Trophoblast cell (in vitro differentiated cells and primary cell): ENCODE measurements at regions not wholly inside any gene's neighbourhood (a gene's known extent, or its start where the extent isn't known, plus 50 kb on each side); places are given as distances from the start of the nearest gene placed in this dataset.

Experiments used
- DNase-seq, 2 donors: peaks; one replicate each; pipeline ENCODE4 v3.0.0-alpha.2; 2016
- H2AFZ ChIP-seq: 2 replicates; pipeline ENCODE4 v1.6.1; 2013; ENCODE audit warnings: low read length, moderate library complexity, mild to moderate bottlenecking; ENCODE audit not compliant: insufficient read depth, poor library complexity
- H2AK5ac ChIP-seq: 2 replicates; pipeline ENCODE4 v1.6.1; 2013; ENCODE audit warnings: mild to moderate bottlenecking, low read length
- H2BK120ac ChIP-seq: 2 replicates; pipeline ENCODE4 v1.6.1; 2013; ENCODE audit warnings: low read length, mild to moderate bottlenecking, moderate library complexity; ENCODE audit not compliant: insufficient read depth, poor library complexity
- H2BK12ac ChIP-seq: 2 replicates; pipeline ENCODE4 v1.6.1; 2013; ENCODE audit warnings: mild to moderate bottlenecking, low read length, moderate library complexity
- H2BK5ac ChIP-seq: 2 replicates; pipeline ENCODE4 v1.6.1; 2013; ENCODE audit warnings: low read length, low read depth, moderate library complexity, mild to moderate bottlenecking; ENCODE audit not compliant: poor library complexity
- H3K14ac ChIP-seq: 2 replicates; pipeline ENCODE4 v1.6.1; 2013; ENCODE audit warnings: mild to moderate bottlenecking, low read length
- H3K18ac ChIP-seq: 2 replicates; pipeline ENCODE4 v1.6.1; 2013; ENCODE audit warnings: mild to moderate bottlenecking, low read length
- H3K23ac ChIP-seq: 2 replicates; pipeline ENCODE4 v1.6.1; 2013; ENCODE audit warnings: low read length
- H3K27ac ChIP-seq: 2 replicates; pipeline ENCODE4 v1.5.1; 2013; ENCODE audit warnings: low read depth, mild to moderate bottlenecking, inconsistent platforms, low read length, moderate library complexity
- H3K27me3 ChIP-seq: 2 replicates; pipeline ENCODE4 v1.6.1; 2013; ENCODE audit warnings: inconsistent platforms, mild to moderate bottlenecking, low read length, moderate library complexity; ENCODE audit not compliant: insufficient read depth
- H3K36me3 ChIP-seq, 2 experiments: 1 replicate in 1 of 2; 2 replicates in 1 of 2; pipeline ENCODE4 v1.6.1; 2013; ENCODE audit warnings: low read length in 2 of 2, mild to moderate bottlenecking in 2 of 2, moderate library complexity in 1 of 2; ENCODE audit not compliant: insufficient read depth in 2 of 2, control insufficient read depth in 1 of 2
- H3K4ac ChIP-seq: 2 replicates; pipeline ENCODE4 v1.6.1; 2013; ENCODE audit warnings: low read depth, mild to moderate bottlenecking, low read length, moderate library complexity
- H3K4me1 ChIP-seq, 2 experiments: 1 replicate in 1 of 2; 2 replicates in 1 of 2; pipeline ENCODE4 v1.6.1; 2013; ENCODE audit warnings: low read length in 2 of 2, mild to moderate bottlenecking in 2 of 2, moderate library complexity in 1 of 2; ENCODE audit not compliant: insufficient read depth in 2 of 2, control insufficient read depth in 1 of 2
- H3K4me2 ChIP-seq: 2 replicates; pipeline ENCODE4 v1.6.1; 2013; ENCODE audit warnings: inconsistent platforms, mild to moderate bottlenecking, low read length, moderate library complexity
- H3K4me3 ChIP-seq: 2 replicates; pipeline ENCODE4 v1.5.1; 2013; ENCODE audit warnings: mild to moderate bottlenecking, low read depth, low read length, inconsistent platforms
- H3K79me1 ChIP-seq: one replicate; pipeline ENCODE4 v1.6.1; 2013; ENCODE audit warnings: low read length
- H3K79me2 ChIP-seq: 2 replicates; pipeline ENCODE4 v1.6.1; 2013; ENCODE audit warnings: low read length, mild to moderate bottlenecking; ENCODE audit not compliant: control insufficient read depth, insufficient read depth, poor library complexity
- H3K9ac ChIP-seq: 2 replicates; pipeline ENCODE4 v1.6.1; 2013; ENCODE audit warnings: mild to moderate bottlenecking, low read length
- H3K9me3 ChIP-seq: 2 replicates; pipeline ENCODE4 v1.6.1; 2013; ENCODE audit warnings: low read depth, mild to moderate bottlenecking, control low read depth, inconsistent platforms, low read length; ENCODE audit not compliant: insufficient read depth
- H4K12ac ChIP-seq: 2 replicates; pipeline ENCODE4 v1.6.1; 2013; ENCODE audit warnings: low read depth, mild to moderate bottlenecking, low read length, moderate library complexity
- H4K8ac ChIP-seq: 2 replicates; pipeline ENCODE4 v1.6.1; 2013; ENCODE audit warnings: low read depth, mild to moderate bottlenecking, low read length, moderate library complexity
- H4K91ac ChIP-seq: one replicate; pipeline ENCODE4 v1.6.1; 2013; ENCODE audit warnings: low read depth, mild to moderate bottlenecking, low read length, moderate library complexity
- WGBS: extraction: QIAGEN DNeasy Blood & Tissue Kit; methylation state at CpG from one replicate; pipeline ENCODE4 v1.1.7; 2013; ENCODE audit warnings: missing lambda C conversion rate; ENCODE audit not compliant: insufficient read length, insufficient coverage; ENCODE audit errors: extremely low coverage; 5-methylcytosine and 5-hydroxymethylcytosine counted together

GRCh38 chr1:91621907-91622306, 121.3 kb downstream of the CDC7 start:
- WGBS: no CpG with 5 or more reads among the region's 2 CpGs
- no peak overlapping the region for H3K4me3 ChIP-seq
- no peaks in the 10 kb centered on the region for H3K79me2 ChIP-seq

GRCh38 chr1:91622616-91623015, 122.0 kb downstream of the CDC7 start:
- no CpG with 5 or more reads among the region's 3 CpGs for WGBS

More at GRCh38 chr1:91621907-91622306, 121.3 kb downstream of the CDC7 start:
- no peaks in the 10 kb centered on the region for H3K27me3 ChIP-seq
- no peak overlapping the region for H3K4me2 ChIP-seq
- no peak overlapping the region for H4K8ac ChIP-seq
- no peak overlapping the region for H3K18ac ChIP-seq
- H2BK12ac ChIP-seq: no peak overlapping the region
- no peak overlapping the region for H3K27ac ChIP-seq
- no peak overlapping the region for H2BK120ac ChIP-seq
- H2BK5ac ChIP-seq: no peak overlapping the region
- H4K12ac ChIP-seq: no peak overlapping the region
- no peak for DNase-seq
- H3K4me1 ChIP-seq: no peaks in the 10 kb centered on the region
- no peak overlapping the region for H3K14ac ChIP-seq
- no peak overlapping the region for H3K4ac ChIP-seq
- no peak overlapping the region for H2AFZ ChIP-seq
- no peak overlapping the region for H2AK5ac ChIP-seq
- H4K91ac ChIP-seq: no peak overlapping the region
- no peaks in the 10 kb centered on the region for H3K36me3 ChIP-seq
- H3K9ac ChIP-seq: no peak overlapping the region
- no peaks in the 10 kb centered on the region for H3K79me1 ChIP-seq
- H3K23ac ChIP-seq: no peak overlapping the region
- H3K9me3 ChIP-seq: no peaks in the 10 kb centered on the region

DNA sequence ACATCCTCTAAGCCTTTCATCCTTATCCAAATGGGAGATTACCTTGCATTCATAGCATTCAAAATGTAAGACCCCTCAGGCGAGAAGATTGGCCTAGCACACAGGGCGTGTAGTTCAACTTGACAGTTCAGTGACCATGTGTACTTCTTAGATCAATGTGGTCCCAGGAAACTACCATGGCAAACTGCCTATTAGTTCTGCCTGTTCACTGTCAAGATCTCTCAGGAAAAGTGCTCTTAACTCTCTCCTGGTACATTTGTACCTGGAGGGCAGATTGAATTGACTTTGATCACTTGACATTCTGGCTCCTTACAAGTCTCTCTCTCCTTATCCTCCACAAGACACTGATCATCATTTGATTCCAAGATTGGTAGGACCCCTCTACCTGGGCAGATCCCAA, 122.4 kb downstream of the CDC7 start:
- Histone ChIP-seq H3K4me2 (no peak overlapping the region), H3K9me3 (no peaks in the 10 kb centered on the region), H3K27me3 (no peaks in the 10 kb centered on the region), H4K12ac (no peak overlapping the region), H3K36me3 (no peaks in the 10 kb centered on the region), H3K4me3 (no peak overlapping the region), H3K23ac (no peak overlapping the region), H2BK120ac (no peak overlapping the region), H2BK12ac (no peak overlapping the region), H3K18ac (no peak overlapping the region), H4K8ac (no peak overlapping the region), H3K27ac (no peak overlapping the region), H2AFZ (no peak overlapping the region), H3K79me1 (no peaks in the 10 kb centered on the region), H4K91ac (no peak overlapping the region), H3K4me1 (no peaks in the 10 kb centered on the region), H3K9ac (no peak overlapping the region), H3K4ac (no peak overlapping the region), H3K79me2 (no peaks in the 10 kb centered on the region), H3K14ac (no peak overlapping the region), H2BK5ac (no peak overlapping the region), H2AK5ac (no peak overlapping the region)
- no peak for DNase-seq
- WGBS: no CpG with 5 or more reads among the region's 2 CpGs

More at GRCh38 chr1:91622616-91623015, 122.0 kb downstream of the CDC7 start:
- H2AFZ ChIP-seq: no peak overlapping the region
- H2BK5ac ChIP-seq: no peak overlapping the region
- no peaks in the 10 kb centered on the region for H3K79me2 ChIP-seq
- H3K23ac ChIP-seq: no peak overlapping the region
- H3K79me1 ChIP-seq: no peaks in the 10 kb centered on the region
- H3K4me2 ChIP-seq: no peak overlapping the region
- H3K4me3 ChIP-seq: no peak overlapping the region
- H3K27me3 ChIP-seq: no peaks in the 10 kb centered on the region
- no peak overlapping the region for H4K12ac ChIP-seq
- H3K9ac ChIP-seq: no peak overlapping the region
- no peaks in the 10 kb centered on the region for H3K4me1 ChIP-seq
- H3K14ac ChIP-seq: no peak overlapping the region
- no peak overlapping the region for H2BK12ac ChIP-seq
- no peak overlapping the region for H3K27ac ChIP-seq
- H2BK120ac ChIP-seq: no peak overlapping the region
- no peak overlapping the region for H3K4ac ChIP-seq
- no peak overlapping the region for H3K18ac ChIP-seq
- H3K9me3 ChIP-seq: no peaks in the 10 kb centered on the region
- H3K36me3 ChIP-seq: no peaks in the 10 kb centered on the region
- DNase-seq: no peak
- H4K91ac ChIP-seq: no peak overlapping the region
- H4K8ac ChIP-seq: no peak overlapping the region
- H2AK5ac ChIP-seq: no peak overlapping the region

GRCh38 chr1:91624331-91624730, 123.7 kb downstream of the CDC7 start:
- Histone ChIP-seq H3K9ac (no peak overlapping the region), H2AFZ (no peak overlapping the region), H2BK5ac (no peak overlapping the region), H3K79me1 (no peaks in the 10 kb centered on the region), H3K27me3 (no peaks in the 10 kb centered on the region), H4K12ac (no peak overlapping the region), H3K9me3 (no peaks in the 10 kb centered on the region), H2BK120ac (no peak overlapping the region), H3K4me1 (no peaks in the 10 kb centered on the region), H2AK5ac (no peak overlapping the region), H3K27ac (no peak overlapping the region), H4K8ac (no peak overlapping the region), H3K79me2 (no peaks in the 10 kb centered on the region), H3K4me2 (no peak overlapping the region), H3K23ac (no peak overlapping the region), H4K91ac (no peak overlapping the region), H3K4me3 (no peak overlapping the region), H3K4ac (no peak overlapping the region), H3K14ac (no peak overlapping the region), H2BK12ac (no peak overlapping the region), H3K36me3 (no peaks in the 10 kb centered on the region), H3K18ac (no peak overlapping the region)
- no CpG with 5 or more reads among the region's 4 CpGs for WGBS
- no peak for DNase-seq
